ENCODE measurements at regions not wholly inside any gene's neighbourhood (a gene's known extent, or its start where the extent isn't known, plus 50 kb on each side); places are given as distances from the start of the nearest gene placed in this dataset.

DNA sequence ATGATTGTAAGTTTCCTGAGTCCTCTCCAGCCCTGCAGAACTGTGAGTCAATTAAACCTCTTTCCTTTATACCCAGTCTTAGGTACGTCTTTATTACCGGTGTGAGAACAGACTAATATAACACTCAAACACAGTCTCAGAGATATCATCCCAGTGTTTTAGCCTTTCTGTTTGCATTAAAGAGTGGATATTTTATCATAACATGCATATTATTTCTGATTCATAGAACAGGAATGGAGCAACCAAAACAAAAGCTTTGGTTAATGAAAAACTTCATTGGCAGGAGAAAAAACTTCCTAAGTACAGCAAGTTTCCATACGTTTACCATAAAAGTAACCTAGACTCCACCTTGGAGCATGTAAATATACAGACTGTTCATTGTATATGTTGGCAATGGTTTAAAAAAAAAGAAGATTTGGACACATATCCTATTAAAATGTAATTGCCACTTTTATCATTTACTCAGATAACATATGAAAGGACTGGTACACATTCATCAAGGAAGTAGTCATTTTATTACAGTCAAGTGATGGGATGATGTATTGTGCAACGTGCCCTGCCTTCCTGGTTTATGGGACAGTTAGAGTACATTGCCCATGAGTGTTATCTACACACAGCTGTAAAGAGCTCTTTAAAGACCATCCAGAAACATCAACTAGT is 144.8 kb downstream of the ETS2 start:
- TF ChIP-seq, protein P1, sequence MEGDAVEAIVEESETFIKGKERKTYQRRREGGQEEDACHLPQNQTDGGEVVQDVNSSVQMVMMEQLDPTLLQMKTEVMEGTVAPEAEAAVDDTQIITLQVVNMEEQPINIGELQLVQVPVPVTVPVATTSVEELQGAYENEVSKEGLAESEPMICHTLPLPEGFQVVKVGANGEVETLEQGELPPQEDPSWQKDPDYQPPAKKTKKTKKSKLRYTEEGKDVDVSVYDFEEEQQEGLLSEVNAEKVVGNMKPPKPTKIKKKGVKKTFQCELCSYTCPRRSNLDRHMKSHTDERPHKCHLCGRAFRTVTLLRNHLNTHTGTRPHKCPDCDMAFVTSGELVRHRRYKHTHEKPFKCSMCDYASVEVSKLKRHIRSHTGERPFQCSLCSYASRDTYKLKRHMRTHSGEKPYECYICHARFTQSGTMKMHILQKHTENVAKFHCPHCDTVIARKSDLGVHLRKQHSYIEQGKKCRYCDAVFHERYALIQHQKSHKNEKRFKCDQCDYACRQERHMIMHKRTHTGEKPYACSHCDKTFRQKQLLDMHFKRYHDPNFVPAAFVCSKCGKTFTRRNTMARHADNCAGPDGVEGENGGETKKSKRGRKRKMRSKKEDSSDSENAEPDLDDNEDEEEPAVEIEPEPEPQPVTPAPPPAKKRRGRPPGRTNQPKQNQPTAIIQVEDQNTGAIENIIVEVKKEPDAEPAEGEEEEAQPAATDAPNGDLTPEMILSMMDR (IDR thresholded peaks at IDR 0.05; ENCODE audit: unreplicated experiment): no peak
- H3K4me3 Mint-ChIP-seq (ENCODE audit: unreplicated experiment): no peak overlapping the region
- no peaks in the 10 kb centered on the region for H3K36me3 Mint-ChIP-seq (ENCODE audit: low read depth, unreplicated experiment)
- H3K27ac Mint-ChIP-seq (ENCODE audit: unreplicated experiment): no peak overlapping the region
- no peaks in the 10 kb centered on the region for H3K27me3 Mint-ChIP-seq (ENCODE audit: unreplicated experiment)
- H3K4me1 Mint-ChIP-seq (ENCODE audit: unreplicated experiment): peaks cover 13% of the 10 kb centered on the region
- no peak for DNase-seq (ENCODE audit: low spot score)
- no peaks in the 10 kb centered on the region for H3K9me3 Mint-ChIP-seq (ENCODE audit: unreplicated experiment)

DNA sequence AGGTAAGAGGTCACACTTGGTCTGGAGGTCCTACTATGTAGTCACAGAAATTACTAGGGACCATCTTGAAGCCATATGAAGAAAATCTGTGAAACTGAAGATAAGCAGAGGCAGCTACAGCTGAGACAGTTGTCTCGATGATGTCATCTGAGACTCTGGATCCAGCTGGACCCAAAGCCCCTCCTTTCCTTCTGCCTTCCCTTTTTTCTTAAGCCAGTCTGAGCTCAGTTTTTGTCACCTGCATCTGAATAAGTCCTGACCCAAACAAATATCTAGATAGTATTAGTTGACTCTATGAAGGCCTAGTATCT is 143.3 kb downstream of the ETS2 start:
- Mint-ChIP-seq H3K36me3 (ENCODE audit: low read depth, unreplicated experiment) (no peaks in the 10 kb centered on the region), H3K4me1 (ENCODE audit: unreplicated experiment) (peaks cover 3% of the 10 kb centered on the region), H3K27me3 (ENCODE audit: unreplicated experiment) (no peaks in the 10 kb centered on the region), H3K27ac (ENCODE audit: unreplicated experiment) (no peak overlapping the region), H3K4me3 (ENCODE audit: unreplicated experiment) (no peak overlapping the region), H3K9me3 (ENCODE audit: unreplicated experiment) (no peaks in the 10 kb centered on the region)
- DNase-seq (ENCODE audit: low spot score): no peak
- TF ChIP-seq, protein P1 (IDR thresholded peaks at IDR 0.05; ENCODE audit: unreplicated experiment): no peak

DNA sequence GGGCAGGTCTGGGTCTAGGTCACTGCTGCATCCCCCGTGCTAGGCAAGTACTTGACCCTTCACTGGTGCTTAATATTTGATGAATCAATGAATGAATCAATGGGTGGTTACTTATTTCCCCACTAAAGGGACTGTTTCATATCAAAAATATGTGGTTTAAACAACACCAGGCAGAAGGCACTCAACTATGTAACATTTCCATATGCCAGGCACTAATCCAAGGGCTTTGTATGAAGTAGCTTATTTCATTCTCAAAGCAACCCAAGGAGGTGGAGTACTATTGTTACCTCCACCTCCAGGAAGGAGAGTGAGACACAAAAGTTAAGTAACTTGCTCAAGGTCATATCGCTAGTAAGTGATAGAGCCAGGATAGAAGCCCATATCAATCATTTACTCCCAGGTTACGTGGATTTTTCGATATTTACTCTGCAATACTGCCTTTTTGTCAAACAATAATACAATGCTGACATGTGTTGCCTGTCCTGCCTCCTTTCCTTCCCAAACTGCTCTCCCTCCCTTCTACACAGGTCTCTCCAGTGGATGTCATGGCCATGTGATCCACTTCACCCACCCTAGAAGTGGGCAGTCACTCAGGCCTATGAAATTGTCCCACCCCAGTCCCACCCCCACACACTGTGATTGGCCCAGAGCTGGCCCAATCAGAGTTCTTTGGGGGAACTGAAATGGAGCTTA is 142.8 kb downstream of the ETS2 start:
- Mint-ChIP-seq H3K27me3 (ENCODE audit: unreplicated experiment) (no peaks in the 10 kb centered on the region), H3K27ac (ENCODE audit: unreplicated experiment) (no peak overlapping the region), H3K4me1 (ENCODE audit: unreplicated experiment) (peaks cover 2% of the 10 kb centered on the region), H3K4me3 (ENCODE audit: unreplicated experiment) (no peak overlapping the region), H3K9me3 (ENCODE audit: unreplicated experiment) (no peaks in the 10 kb centered on the region), H3K36me3 (ENCODE audit: low read depth, unreplicated experiment) (no peaks in the 10 kb centered on the region)
- TF ChIP-seq, protein P1 (IDR thresholded peaks at IDR 0.05; ENCODE audit: unreplicated experiment): no peak
- no peak for DNase-seq (ENCODE audit: low spot score)

DNA sequence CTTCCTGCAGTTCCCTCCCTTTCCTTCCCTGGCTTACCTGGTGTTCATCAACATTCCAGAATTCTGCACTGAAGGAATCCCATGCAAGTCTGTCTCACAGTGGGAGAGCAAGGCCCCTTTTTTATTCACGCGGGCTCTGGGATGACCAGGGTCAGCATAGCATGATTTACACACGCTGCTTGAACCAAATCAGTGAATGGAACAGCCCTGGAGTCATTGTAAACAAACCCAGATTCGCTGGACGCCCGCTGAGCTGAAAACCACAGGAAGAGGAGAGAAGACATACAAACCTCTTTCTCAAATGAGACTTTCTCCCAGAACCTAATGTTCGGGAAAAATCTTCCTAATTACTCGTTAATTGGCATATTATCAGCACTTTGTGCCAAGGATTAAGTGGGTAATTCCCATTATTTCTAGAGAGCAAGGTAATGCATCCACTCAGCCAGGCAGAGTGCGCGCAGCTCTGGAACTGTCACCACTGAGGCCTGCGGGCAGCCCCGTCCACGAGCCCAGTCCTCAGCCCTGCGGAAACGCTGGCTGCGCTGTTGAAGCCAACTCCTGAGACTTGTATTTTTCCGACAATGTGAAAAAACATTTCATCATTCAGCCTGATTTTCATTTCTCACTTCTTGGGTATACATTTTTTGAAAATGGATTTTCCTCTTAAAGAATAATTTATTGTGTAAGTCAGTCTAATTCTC is 140.0 kb downstream of the ETS2 start:
- Mint-ChIP-seq H3K27me3 (ENCODE audit: unreplicated experiment) (peaks cover 3% of the 10 kb centered on the region), H3K36me3 (ENCODE audit: low read depth, unreplicated experiment) (no peaks in the 10 kb centered on the region), H3K4me1 (ENCODE audit: unreplicated experiment) (peaks cover 2% of the 10 kb centered on the region), H3K4me3 (ENCODE audit: unreplicated experiment) (no peak overlapping the region), H3K9me3 (ENCODE audit: unreplicated experiment) (no peaks in the 10 kb centered on the region), H3K27ac (ENCODE audit: unreplicated experiment) (no peak overlapping the region)
- TF ChIP-seq, protein P1 (IDR thresholded peaks at IDR 0.05; ENCODE audit: unreplicated experiment): no peak
- no peak for DNase-seq (ENCODE audit: low spot score)

DNA sequence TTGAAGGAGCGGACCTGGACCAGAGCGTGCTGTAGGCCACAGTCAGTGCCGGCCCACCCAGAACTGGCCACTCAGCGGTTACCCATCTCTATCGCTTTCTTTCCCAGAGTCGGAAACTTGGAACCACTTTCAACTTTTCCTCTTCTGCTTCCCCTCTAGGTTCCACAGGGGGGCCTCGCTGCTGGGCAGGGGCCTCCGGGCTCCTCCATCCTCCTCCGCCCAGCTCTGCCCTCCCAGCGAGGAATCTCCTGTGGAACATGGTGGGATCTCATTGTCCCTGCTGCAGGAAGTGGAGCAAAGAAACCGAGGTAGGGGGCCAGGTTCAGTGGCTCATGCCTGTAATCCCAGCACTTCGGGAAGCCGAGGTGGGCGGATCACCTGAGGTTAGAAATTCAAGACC is 139.2 kb downstream of the ETS2 start:
- H3K9me3 Mint-ChIP-seq (ENCODE audit: unreplicated experiment): no peaks in the 10 kb centered on the region
- H3K27me3 Mint-ChIP-seq (ENCODE audit: unreplicated experiment): peaks cover 3% of the 10 kb centered on the region
- peak; percentile 12 for DNase-seq (ENCODE audit: low spot score)
- H3K4me1 Mint-ChIP-seq (ENCODE audit: unreplicated experiment): peaks cover 2% of the 10 kb centered on the region
- no peak overlapping the region for H3K27ac Mint-ChIP-seq (ENCODE audit: unreplicated experiment)
- TF ChIP-seq, protein P1 (IDR thresholded peaks at IDR 0.05; ENCODE audit: unreplicated experiment): peak; percentile 11
- H3K4me3 Mint-ChIP-seq (ENCODE audit: unreplicated experiment): no peak overlapping the region
- no peaks in the 10 kb centered on the region for H3K36me3 Mint-ChIP-seq (ENCODE audit: low read depth, unreplicated experiment)
